IMR-90 (cell line): ENCODE measurements at regions not wholly inside any gene's neighbourhood (a gene's known extent, or its start where the extent isn't known, plus 50 kb on each side); places are given as distances from the start of the nearest gene placed in this dataset.

Experiments used
- ATAC-seq: fragments of 200-7000 bp; cut with Tn5 transposase; 2 replicates; pipeline ENCODE4 v1.9.1; 2020; ENCODE audit warnings: low read depth, mild to moderate bottlenecking, moderate library complexity
- BruUV-seq: library from RNA; stranded (reverse); fragments of 400-500 nt; replicated peaks from 2 replicates; lab custom pipeline; 2021; lab: Mats Ljungman, UMichigan
- CTCF ChIA-PET: fragments of 300-600 bp; formaldehyde crosslinking; extraction: SDS; loops from one replicate; lab custom pipeline; 2021; ENCODE audit warnings: antibody characterized with exemption; lab: Yijun Ruan, JAX
- POLR2A ChIA-PET: fragments of 300-600 bp; sonication (Branson Sonifier 250); formaldehyde crosslinking; loops from one replicate; lab custom pipeline; 2022; ENCODE audit warnings: antibody characterized with exemption; ENCODE audit not compliant: unreplicated experiment; lab: Charles Lee
- DNase-seq: peaks from one replicate; pipeline ENCODE4 v3.0.0; 2013
- H2AFZ ChIP-seq: replicated peaks from 2 replicates; pipeline ENCODE3; 2013; ENCODE audit warnings: low read length, mild to moderate bottlenecking; ENCODE audit not compliant: poor library complexity
- H2AK5ac ChIP-seq: 2 replicates; pipeline ENCODE4 v1.6.1; 2013; ENCODE audit warnings: low read depth, low read length, inconsistent platforms
- H2AK9ac ChIP-seq: replicated peaks from 2 replicates; pipeline ENCODE3; 2013; ENCODE audit warnings: mild to moderate bottlenecking, low read depth, low read length, moderate library complexity; ENCODE audit not compliant: poor library complexity
- H2BK120ac ChIP-seq: 2 replicates; pipeline ENCODE4 v1.6.1; 2013; ENCODE audit warnings: low read depth, low read length, inconsistent platforms
- H2BK15ac ChIP-seq: 3 replicates; pipeline ENCODE4 v1.6.1; 2013; ENCODE audit warnings: low read depth, low read length, inconsistent platforms
- H2BK20ac ChIP-seq: 2 replicates; pipeline ENCODE4 v1.6.1; 2013; ENCODE audit warnings: low read depth, mild to moderate bottlenecking, inconsistent platforms, low read length, moderate library complexity
- H2BK5ac ChIP-seq: 2 replicates; pipeline ENCODE4 v1.6.1; 2013; ENCODE audit warnings: mild to moderate bottlenecking, low read depth, low read length, inconsistent platforms; ENCODE audit not compliant: poor library complexity, severe bottlenecking
- H3K14ac ChIP-seq: replicated peaks from 2 replicates; pipeline ENCODE4 v1.6.1; 2013; ENCODE audit warnings: low read depth, low read length, inconsistent platforms
- H3K18ac ChIP-seq: 2 replicates; pipeline ENCODE4 v1.6.1; 2013; ENCODE audit warnings: low read depth, low read length, control low read depth
- H3K23ac ChIP-seq: 2 replicates; pipeline ENCODE4 v1.6.1; 2013; ENCODE audit warnings: low read depth, low read length, inconsistent platforms
- H3K27ac ChIP-seq: 2 replicates; pipeline ENCODE4 v1.5.1; 2013; ENCODE audit warnings: mild to moderate bottlenecking, control low read depth, low read length; ENCODE audit not compliant: insufficient read depth
- H3K27me3 ChIP-seq: 2 replicates; pipeline ENCODE4 v1.6.1; 2013; ENCODE audit warnings: low read length; ENCODE audit not compliant: control insufficient read depth, insufficient read depth
- H3K36me3 ChIP-seq: 2 replicates; pipeline ENCODE4 v1.6.1; 2013; ENCODE audit warnings: low read length, mixed read lengths; ENCODE audit not compliant: control insufficient read depth, insufficient read depth
- H3K4ac ChIP-seq: 2 replicates; pipeline ENCODE4 v1.6.1; 2013; ENCODE audit warnings: low read depth, low read length, inconsistent platforms
- H3K4me1 ChIP-seq: 2 replicates; pipeline ENCODE4 v1.6.1; 2013; ENCODE audit warnings: low read length, mixed read lengths; ENCODE audit not compliant: control insufficient read depth, insufficient read depth
- H3K4me2 ChIP-seq: 2 replicates; pipeline ENCODE4 v1.6.1; 2013; ENCODE audit warnings: low read depth, mild to moderate bottlenecking, control low read depth, low read length, moderate library complexity
- H3K4me3 ChIP-seq: 2 replicates; pipeline ENCODE4 v1.5.1; 2013; ENCODE audit warnings: low read depth, mild to moderate bottlenecking, control low read depth, low read length, moderate library complexity; ENCODE audit not compliant: insufficient read depth
- H3K56ac ChIP-seq: 2 replicates; pipeline ENCODE4 v1.6.1; 2013; ENCODE audit warnings: low read length, inconsistent platforms; ENCODE audit not compliant: insufficient read depth; ENCODE audit errors: extremely low read depth
- H3K79me1 ChIP-seq, 2 experiments: 2 replicates each; pipeline ENCODE4 v1.6.1; 2013; ENCODE audit warnings: low read length in 2 of 2, inconsistent platforms in 1 of 2, low read depth in 1 of 2
- H3K9ac ChIP-seq: 2 replicates; pipeline ENCODE4 v1.6.1; 2013; ENCODE audit warnings: low read depth, low read length, control low read depth
- H3K9me1 ChIP-seq: 2 replicates; pipeline ENCODE4 v1.6.1; 2013; ENCODE audit warnings: low read length, inconsistent platforms; ENCODE audit not compliant: insufficient read depth
- H3K9me3 ChIP-seq: 2 replicates; pipeline ENCODE4 v1.6.1; 2013; ENCODE audit warnings: low read length; ENCODE audit not compliant: control insufficient read depth, insufficient read depth
- H4K20me1 ChIP-seq: 2 replicates; pipeline ENCODE4 v1.6.1; 2013; ENCODE audit warnings: low read length, inconsistent platforms; ENCODE audit not compliant: insufficient read depth
- H4K5ac ChIP-seq: 2 replicates; pipeline ENCODE4 v1.6.1; 2013; ENCODE audit warnings: mild to moderate bottlenecking, low read depth, low read length, control low read depth
- H4K8ac ChIP-seq, 2 experiments: 2 replicates each; pipeline ENCODE4 v1.6.1; 2013; ENCODE audit warnings: low read depth in 2 of 2, low read length in 2 of 2, control low read depth in 1 of 2, inconsistent platforms in 1 of 2
- H4K91ac ChIP-seq: 2 replicates; pipeline ENCODE4 v1.6.1; 2013; ENCODE audit warnings: low read depth, low read length, inconsistent platforms; ENCODE audit not compliant: insufficient read depth
- CHD1 ChIP-seq: IDR thresholded peaks from 2 replicates; pipeline ENCODE4 v1.6.1; 2012; ENCODE audit warnings: low read depth, low read length, improper control_type of control experiment
- MAFK ChIP-seq: IDR thresholded peaks from 2 replicates; pipeline ENCODE4 v1.6.1; 2012; ENCODE audit warnings: low read depth, low read length, improper control_type of control experiment
- MAZ ChIP-seq: IDR thresholded peaks from 2 replicates; pipeline ENCODE4 v1.6.1; 2012; ENCODE audit warnings: low read depth, mild to moderate bottlenecking, low read length, improper control_type of control experiment, moderate library complexity, borderline replicate concordance
- POLR2A ChIP-seq: IDR thresholded peaks from 2 replicates; pipeline ENCODE4 v1.6.1; 2012; ENCODE audit warnings: mild to moderate bottlenecking, low read depth, low read length
- RCOR1 ChIP-seq: IDR thresholded peaks from 2 replicates; pipeline ENCODE4 v1.6.1; 2012; ENCODE audit warnings: mild to moderate bottlenecking, low read length, improper control_type of control experiment; ENCODE audit not compliant: insufficient replicate concordance
- WGBS, 2 experiments: methylation state at CpG; one replicate each; pipeline versions ENCODE4 v1.1.5 to v1.1.7; 2013; ENCODE audit warnings: missing lambda C conversion rate in 2 of 2; ENCODE audit not compliant: insufficient read length in 1 of 2; ENCODE audit errors: extremely low coverage in 2 of 2; 5-methylcytosine and 5-hydroxymethylcytosine counted together
- dilution Hi-C: fragments of 300-500 bp; cut with HindIII; formaldehyde crosslinking; loops from one replicate; pipeline ENCODE4 v1.14.3; 2018; ENCODE audit warnings: low sequenced_read_pairs; ENCODE audit not compliant: unreplicated experiment
- in situ Hi-C: fragments of 300-500 bp; cut with MboI; formaldehyde crosslinking; loops from 3 replicates; pipeline ENCODE4 v1.14.3; 2019; ENCODE audit warnings: low sequenced_read_pairs, inconsistent platforms, mixed read lengths
- intact Hi-C: fragments of 100-400 bp; cut with micrococcal nuclease; formaldehyde crosslinking; loops from 2 replicates; pipeline ENCODE4 v1.10.0; 2022

- Histone ChIP-seq H3K9ac (no peak overlapping the region), H3K4ac (no peak overlapping the region), H2AK5ac (no peak overlapping the region), H4K5ac (no peak overlapping the region), H3K4me2 (no peak overlapping the region), H2AFZ (no peak overlapping the region), H2AK9ac (no peak overlapping the region), H3K79me1 (no peaks in the 10 kb centered on the region), H3K18ac (no peak overlapping the region), H4K8ac (no peak overlapping the region), H2BK120ac (no peak overlapping the region), H4K20me1 (no peaks in the 10 kb centered on the region), H3K36me3 (no peaks in the 10 kb centered on the region), H4K91ac (no peak overlapping the region), H3K27ac (no peak overlapping the region), H3K4me1 (no peaks in the 10 kb centered on the region), H3K56ac (no peak overlapping the region), H3K9me3 (no peaks in the 10 kb centered on the region), H3K14ac (no peak overlapping the region), H3K9me1 (no peaks in the 10 kb centered on the region), H3K27me3 (no peaks in the 10 kb centered on the region), H2BK15ac (no peak overlapping the region), H2BK5ac (no peak overlapping the region), H2BK20ac (no peak overlapping the region), H3K4me3 (no peak overlapping the region), H3K23ac (no peak overlapping the region)
- intact Hi-C loops: no loop called here
- dilution Hi-C loops: no loop called here
- no TSS peak for BruUV-seq
- TF ChIP-seq CHD1 (no peak), POLR2A (no peak), MAZ (no peak), MAFK (no peak), RCOR1 (no peak)
- no CpG with 5 or more reads among the region's 2 CpGs for WGBS, 2 experiments
- ATAC-seq (no peak), DNase-seq (no peak)
- ChIA-PET POLR2A (no interaction called here), CTCF (no interaction called here)
- in situ Hi-C loops: no loop called here
These were observed 437.5 kb upstream of the BOD1L1 start for GRCh38 chr4:14064984-14065383.
